Tongue (tissue), 1 donor: ENCODE measurements at regions not wholly inside any gene's neighbourhood (a gene's known extent, or its start where the extent isn't known, plus 50 kb on each side); places are given as distances from the start of the nearest gene placed in this dataset.
"Not testable (repeated sequence)": the region's sequence is repeated elsewhere in the genome, so short reads cannot be mapped to it uniquely, and the experiment has no call there.

Experiments
- DNase-seq: peaks from one replicate; pipeline ENCODE4 v3.0.0-alpha.2; 2015

DNA sequence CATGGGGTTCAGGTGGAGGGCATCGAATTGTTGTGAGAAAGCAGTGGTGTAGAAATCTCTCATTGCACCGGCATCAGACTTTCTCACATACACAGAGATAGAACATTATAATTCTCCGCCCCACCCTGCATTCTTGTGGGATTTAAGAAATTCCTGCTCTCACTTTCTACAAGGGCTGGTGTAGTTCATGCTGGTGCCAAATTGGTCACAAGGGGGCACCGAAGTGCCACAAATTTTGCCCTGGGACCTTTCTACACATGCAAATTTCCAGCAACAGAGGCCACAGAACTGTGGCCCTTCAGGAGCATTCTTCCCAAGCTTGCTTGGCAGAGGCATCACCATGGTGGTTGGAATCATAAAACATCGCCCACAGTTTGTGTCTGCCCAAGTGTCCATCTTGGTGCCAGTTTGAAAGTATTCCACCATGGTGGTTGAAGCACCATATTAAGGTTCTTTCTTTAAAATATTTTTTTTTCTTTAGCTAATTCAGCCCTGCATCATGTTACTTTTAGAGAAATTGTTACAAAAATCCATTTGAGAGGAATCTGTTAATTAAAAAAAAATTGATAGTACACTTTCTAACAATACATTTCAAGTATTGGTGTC, 521.2 kb upstream of the FANCL start:
- peak; percentile 79 for DNase-seq

DNA sequence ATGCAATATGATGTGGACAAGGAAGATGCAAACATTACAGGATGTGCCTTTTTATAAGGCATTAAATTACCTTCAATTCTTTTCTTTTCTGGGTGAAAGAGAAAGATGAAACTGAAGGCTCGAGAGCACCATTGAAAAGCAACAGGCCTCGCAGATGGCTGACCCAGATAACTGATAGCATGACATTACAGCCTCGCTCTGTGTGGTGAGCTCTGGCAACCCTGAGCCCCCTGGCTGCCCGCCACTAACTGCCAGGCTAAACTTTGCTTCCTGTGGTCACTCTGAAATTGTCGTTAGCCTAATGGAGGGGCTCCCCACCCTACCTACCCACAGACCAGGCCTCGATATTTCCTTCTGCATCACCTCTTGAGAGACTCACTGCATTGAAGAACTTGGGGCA, 516.8 kb upstream of the FANCL start:
- no peak for DNase-seq

DNA sequence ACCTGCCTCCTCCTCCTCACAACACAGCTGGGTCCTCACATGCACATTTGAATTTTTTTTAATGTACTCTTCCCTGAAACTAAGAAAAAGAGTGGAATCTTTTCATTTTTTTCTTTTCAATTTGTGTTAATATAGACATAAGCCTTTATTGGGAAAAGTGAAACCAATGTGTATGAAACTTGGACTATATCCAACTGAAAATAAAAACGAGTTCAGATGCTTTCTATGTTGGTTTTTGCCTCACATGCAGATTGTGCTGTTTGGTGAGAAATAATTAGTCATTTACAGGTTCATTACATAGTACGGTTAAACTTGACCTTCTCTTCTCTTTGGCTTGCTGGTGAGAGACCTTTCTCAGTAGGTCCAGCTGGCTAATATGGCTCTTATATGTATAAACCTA, 515.2 kb upstream of the FANCL start:
- no peak for DNase-seq

GRCh38 chr2:58752507-58752906, 511.4 kb upstream of the FANCL start:
- not testable (repeated sequence) for DNase-seq

GRCh38 chr2:58751676-58752075, 510.6 kb upstream of the FANCL start:
- not testable (repeated sequence) for DNase-seq

DNA sequence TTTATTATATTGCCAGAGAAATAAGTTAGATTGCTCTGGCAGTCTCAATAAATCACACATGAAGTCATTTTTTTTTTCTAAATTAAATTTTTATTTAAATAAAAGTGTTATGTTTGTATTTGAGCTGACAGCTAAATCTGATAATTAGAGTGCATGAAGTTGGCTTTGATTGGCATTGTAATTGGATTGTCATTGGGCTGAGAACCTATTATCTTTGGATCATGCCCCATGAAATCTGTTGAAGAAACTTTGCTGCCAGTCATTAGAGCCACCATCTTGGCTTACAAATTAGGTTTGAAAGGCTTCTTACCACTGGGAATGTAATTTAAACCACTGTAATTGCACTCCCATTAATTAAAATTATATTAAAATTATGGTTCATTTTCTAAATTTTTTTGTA, 507.9 kb upstream of the FANCL start:
- DNase-seq = no peak

DNA sequence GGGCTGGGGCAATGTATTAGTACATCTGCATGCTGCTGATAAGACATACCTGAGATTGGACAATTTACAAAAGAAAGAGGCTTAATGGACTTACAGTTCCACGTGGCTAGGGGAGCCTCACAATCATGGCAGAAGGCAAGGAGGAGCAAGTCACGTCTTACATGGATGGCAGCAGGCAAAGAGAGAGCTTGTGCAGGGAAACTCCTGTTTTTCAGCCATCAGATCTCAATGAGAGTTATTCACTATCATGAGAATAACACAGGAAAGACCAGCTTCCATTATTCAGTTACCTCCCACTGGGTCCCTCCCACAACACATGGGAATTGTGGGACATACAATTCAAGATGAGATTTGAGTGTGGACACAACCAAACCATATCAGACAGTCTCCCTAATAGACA, 504.2 kb upstream of the FANCL start:
- not testable (repeated sequence) for DNase-seq

GRCh38 chr2:58740426-58740825, 499.3 kb upstream of the FANCL start:
- no peak for DNase-seq

- peak; percentile 7 for DNase-seq
These were observed 497.9 kb upstream of the FANCL start for GRCh38 chr2:58739033-58739432.

- DNase-seq = no peak
These were observed 493.2 kb upstream of the FANCL start for GRCh38 chr2:58734365-58734764.

GRCh38 chr2:58732999-58733398, 491.9 kb upstream of the FANCL start:
- DNase-seq = no peak

DNA sequence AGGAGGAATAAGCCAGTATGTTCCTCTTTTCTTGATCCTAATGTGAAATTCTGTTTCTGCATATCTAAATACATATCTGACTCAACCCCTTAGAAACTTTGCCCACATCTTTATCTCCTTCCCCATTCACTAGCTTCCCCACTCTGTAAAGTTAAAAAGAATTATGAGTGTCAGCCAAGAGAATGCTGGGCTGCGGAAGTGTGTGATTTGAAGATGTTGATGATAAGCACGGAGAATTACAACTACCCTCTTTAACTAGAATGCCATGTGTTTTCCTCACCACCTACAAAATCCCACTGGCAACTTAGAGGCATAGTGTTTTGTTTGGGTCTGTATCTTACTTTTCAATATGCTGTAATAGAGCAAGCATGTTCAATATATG, 490.4 kb upstream of the FANCL start:
- no peak for DNase-seq

DNA sequence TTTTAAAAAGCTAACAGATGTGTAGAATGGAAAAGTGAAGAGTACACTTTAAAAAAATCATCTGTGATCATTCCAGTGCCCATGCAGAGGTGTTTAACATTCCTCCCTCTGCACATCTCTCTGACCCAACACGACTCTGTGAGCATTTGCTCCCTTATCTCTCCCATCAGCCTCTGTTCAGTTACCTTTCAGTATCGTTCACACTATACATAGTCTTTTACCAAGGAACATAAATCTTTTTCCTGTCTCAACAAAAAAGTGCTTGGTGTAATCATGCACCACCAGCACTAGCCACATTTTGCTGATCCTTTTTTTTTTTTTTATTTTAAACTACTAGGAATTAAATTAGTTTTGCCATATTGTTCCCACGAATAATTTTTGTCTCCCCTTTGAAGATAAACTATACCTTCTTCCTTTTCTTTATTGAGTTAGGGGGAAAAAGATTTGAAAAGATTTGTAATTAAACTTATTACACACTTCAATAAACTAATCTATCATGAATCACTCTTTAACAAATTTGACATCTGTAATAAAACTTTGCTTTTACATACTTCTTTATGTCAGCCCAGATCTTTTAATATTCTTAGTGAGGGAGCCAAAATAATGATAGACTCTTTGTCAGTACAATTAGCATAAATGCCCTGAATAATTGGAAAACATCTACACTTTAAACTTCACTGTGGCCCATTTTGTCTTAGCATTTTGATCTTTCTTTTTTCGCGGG, 489.8 kb upstream of the FANCL start:
- DNase-seq = no peak

- no peak for DNase-seq
These were observed 487.0 kb upstream of the FANCL start for GRCh38 chr2:58727981-58728656.

- DNase-seq = no peak
These were observed 480.9 kb upstream of the FANCL start for GRCh38 chr2:58721912-58722591.

GRCh38 chr2:58720770-58721697, 479.9 kb upstream of the FANCL start:
- no peak for DNase-seq

DNA sequence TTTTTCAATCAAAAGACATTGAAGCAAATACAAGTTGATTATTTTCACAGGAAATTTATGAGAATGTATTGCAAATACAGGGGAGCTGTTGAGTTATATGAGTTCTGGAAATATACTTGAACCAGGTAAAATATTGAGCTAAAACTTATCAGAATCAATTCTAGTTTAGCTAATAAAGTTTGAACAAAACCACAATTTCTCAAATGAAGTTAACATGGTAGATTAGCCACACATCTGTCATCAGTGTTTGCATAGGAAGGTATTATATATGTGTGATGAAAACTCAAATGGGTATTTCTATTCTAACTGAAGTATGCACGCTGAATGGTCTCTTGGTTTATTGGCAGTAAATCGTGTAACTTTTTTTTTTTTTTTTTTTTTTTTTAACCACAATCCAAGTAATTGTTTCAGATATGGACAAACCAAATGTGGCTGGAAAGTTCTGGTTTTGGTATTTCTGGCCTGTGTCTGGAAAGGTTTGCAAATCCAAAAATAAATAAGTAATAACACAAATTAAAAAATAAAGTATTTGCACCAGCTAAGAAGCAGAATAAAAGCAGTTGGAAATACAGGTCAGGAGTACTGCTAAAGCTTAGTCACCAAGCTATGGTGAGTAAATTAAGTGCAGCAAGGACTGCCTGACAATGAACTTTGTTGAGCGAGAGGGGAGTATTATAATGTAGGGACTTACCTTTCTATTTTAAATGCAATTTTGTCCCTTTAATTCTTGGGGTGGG, 479.1 kb upstream of the FANCL start:
- no peak for DNase-seq

DNA sequence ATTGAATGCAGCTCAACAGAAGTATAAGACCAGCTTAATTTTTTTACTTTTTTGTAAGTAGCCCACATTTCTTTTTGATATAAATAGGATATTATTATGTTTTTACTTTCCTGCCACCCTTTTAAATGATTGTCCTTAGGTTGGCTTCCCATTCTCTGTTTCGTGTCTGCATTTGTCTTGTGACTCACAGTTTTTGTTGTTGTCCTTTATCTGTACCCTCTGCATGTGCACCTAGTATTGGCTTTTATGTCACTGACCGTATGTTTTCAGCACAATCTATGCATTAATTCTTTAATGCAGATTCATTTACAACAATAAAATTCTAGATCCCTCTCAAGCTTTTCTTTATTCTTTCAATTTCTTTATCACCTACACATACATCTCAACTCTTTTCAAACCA, 474.2 kb upstream of the FANCL start:
- DNase-seq = no peak

DNA sequence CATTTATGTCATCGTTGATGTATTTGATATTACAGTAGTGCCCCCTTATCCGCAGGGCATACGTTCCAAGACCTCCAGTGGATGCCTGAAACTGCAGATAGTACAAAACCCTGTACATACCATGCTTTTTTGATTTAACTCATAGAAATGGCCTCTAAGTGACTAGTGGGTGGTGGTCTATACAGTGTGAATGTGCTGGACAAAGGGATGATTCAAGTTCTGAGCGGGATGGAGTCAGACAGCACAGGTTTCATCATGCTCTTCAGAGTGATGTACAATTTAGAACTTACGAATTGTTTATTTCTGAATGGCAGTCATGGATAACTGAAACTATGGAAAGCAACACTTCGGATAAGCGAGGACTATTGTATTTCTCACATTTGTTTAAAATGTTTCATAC, 473.1 kb upstream of the FANCL start:
- no peak for DNase-seq

DNA sequence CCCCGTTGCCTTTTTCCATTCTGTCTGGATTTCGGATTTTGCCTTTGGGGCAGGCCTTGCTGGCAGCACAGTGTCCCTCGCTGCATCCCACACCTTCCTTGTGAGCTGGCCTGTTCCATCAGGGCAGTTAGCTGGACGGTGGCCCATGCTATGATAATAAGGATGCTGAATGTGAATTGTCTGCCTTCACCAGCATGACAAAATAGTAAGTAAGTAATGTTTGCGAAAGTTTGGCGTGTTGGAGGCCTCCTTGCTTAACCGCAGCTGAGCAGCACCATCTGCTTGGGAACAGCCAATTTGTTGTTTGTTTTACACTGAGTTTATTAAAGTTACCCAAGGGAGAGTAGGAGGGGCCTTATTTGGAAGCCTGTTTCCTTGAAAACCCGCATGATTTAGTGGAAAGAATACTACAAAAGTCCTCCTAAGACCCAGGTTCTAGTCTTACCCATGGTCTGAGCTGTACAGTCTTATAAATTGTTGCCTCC, 469.7 kb upstream of the FANCL start:
- no peak for DNase-seq

DNA sequence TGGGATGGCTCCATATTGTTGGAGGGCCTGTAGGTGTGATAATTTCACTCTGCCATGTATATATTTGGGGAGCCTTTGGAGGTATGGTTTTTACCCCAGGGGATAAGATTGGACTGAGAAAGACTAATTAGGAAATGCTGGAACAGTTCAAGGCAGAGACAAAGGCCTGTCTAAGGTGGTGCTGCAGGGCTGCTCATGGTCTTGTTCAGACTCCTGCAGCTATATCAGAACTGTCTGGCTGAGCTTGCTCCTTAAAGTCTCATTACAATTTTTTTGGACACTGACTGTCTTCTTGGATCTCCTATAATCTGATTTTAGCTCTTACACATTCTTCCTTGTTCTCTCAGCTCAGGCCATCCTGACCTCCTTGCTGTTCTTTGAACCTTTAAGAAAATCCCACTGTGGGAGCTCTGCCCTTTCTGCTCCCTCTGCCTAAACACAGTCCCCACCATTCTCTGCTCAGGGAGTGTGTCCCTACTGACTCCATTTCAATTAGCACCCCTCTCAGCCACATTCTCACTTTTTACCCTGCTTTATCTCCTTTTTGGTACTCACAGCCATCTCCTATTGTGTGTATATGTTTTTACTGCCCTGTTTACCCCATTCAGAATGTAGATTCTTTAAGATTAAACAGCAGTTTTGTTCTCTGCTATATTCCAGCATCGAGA, 468.7 kb upstream of the FANCL start:
- DNase-seq = no peak
